ENCODE measurements at regions not wholly inside any gene's neighbourhood (a gene's known extent, or its start where the extent isn't known, plus 50 kb on each side); places are given as distances from the start of the nearest gene placed in this dataset.
A peak's percentile ranks its signal among the peaks of the same experiment; 100 is the strongest.

GRCh38 chr6:40973304-40973703, 65.7 kb downstream of the UNC5CL start:
- no peak for DNase-seq

- DNase-seq: no peak
These were observed 66.2 kb downstream of the UNC5CL start for GRCh38 chr6:40972814-40973213.

- DNase-seq: no peak
These were observed 66.8 kb downstream of the UNC5CL start for GRCh38 chr6:40972190-40972589.

DNA sequence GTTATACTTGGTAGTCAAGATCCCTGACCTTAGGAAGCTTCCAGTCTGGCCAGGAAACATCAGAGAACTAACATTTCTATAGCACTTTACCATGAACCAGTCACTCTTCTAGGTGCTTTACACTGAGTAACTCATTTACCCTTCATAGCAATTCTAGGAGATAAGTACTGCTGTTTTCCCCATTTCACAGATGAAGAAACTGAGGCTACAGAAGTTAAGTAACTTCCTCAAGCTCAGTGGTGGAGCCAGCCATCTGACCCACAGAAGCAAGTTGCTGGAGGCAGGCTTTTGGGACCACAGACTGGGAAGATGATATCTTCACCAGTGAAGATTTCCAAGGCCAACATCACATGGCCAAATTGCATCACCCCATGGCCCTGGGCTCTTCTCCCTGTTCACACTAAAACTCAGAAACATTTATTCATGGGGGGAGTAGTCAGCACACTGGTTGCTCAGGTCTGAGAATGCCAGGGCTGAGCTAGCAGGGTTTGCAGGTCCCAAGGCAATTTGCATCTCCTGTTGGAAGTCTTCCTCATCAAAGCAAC, 70.3 kb downstream of the UNC5CL start:
- DNase-seq: no peak

GRCh38 chr6:40966860-40967259, 72.2 kb downstream of the UNC5CL start:
- DNase-seq: no peak

DNA sequence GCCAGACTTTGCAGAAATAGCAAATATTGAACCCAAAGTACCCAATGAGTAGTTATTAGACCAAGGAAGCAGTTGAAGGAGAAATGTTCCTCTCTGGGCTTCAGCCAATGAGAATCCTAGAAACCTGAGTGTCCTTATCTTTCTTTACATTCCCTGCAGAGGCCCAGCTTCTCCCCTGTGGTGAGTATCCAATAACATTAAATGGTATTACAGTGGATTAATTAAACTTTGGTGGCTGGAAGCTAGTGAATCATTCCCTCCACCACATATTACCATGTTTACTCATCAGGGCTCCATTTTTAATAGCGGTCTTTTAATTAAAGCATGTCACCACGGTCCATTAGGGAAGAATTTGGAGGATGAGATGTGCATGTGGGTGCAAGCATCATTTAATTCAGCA, 74.0 kb downstream of the UNC5CL start:
- no peak for DNase-seq

DNA sequence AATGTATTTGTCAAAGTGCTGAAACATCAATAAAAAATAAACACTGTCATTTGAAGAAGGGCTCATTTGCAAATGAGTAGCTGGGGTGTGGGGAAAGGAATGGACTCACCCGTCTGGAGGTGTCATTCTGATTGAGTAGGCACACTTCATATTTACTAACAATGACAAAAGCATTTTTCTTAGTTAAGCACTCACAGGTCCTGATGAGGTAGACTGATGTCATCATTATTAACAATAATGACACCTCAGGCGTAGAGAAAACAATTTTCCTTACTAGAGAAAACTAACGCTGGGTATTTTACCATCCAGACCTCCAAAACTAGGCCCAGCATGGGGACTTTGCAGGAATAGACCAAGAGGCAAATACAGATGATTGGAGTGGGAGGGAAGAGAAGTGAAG, 76.0 kb downstream of the UNC5CL start:
- no peak for DNase-seq

DNA sequence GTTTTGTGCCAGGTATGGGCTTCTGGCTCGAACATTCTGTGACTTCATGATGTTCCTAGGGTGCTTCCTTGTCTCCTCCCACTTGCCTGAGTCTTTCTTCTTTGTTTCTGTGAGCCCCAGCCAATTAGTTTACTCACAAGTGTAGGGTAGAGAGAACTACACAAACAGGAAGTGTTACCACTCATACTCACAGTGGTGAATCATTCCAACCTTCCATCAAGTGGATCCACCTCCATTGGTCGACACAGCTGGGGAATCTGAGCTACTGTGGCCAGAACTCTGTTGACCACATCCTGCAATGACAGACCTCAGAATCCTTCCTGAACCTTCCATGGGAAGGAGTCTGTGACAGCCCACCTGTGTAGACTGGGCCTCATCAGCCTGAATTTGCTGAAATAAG, 76.8 kb downstream of the UNC5CL start:
- peak; percentile 28 for DNase-seq

GRCh38 chr6:40961831-40962230, 77.2 kb downstream of the UNC5CL start:
- no peak for DNase-seq

DNA sequence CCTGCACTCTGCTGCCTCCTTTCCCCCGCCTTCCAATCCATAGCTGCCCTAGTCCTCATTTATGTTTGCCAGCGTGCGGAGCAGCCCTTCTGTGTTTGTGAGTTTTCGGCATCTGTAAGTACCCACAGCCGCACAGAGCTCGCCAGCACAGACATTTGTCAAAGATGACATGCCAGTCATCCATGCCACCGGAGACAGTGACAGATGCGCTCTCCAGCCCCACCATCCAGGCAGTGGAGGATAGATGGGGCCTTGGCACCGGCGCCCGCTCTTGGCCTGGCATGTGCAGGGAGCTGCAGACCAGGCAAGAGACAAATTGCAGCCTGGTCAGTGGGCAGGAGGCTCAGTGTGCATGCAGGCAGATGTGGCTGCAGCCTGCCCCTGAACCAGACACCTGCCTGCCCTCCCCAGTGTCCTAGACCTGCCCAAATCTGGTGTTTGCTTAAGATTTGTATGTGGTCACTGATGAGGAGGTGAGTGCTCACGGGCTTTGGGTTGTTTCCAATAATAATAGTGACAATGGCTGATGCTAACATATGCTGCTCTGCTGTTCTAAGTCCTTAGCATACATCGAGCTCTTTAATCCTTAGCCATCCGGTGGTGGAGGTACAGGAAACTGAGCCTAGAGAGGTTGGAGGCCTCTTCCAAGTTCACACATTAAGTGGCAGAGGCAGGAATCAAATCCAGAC, 78.1 kb downstream of the UNC5CL start:
- DNase-seq: no peak

DNA sequence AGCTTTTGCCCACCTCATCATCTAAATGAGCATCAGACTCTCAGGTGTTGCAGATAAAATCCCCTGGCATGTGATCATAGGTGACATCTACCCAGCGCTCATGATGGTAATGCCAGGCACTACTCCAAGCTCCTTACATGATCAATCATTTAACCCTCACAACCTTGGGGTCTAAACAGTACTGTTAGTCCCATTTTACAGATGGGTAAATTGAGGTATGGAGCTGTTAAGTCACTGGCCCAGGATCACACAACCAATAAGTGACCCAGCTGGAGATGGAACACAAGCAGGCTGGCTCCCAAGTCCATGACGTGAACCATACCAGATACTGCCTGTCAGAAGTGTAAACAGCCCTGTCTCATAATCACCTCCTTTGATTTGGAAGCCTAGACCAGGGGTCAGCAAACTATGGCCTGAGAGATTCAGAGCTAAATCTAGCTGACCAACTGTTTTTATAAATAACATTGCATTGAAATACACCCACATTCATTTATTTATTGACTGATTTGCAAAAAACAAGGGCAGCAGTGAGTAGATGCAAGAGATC, 79.2 kb downstream of the UNC5CL start:
- no peak for DNase-seq

GRCh38 chr6:40958738-40959137, 80.3 kb downstream of the UNC5CL start:
- DNase-seq: no peak

- DNase-seq: no peak
These were observed 81.2 kb downstream of the UNC5CL start for GRCh38 chr6:40957616-40958492.

- DNase-seq: no peak
These were observed 82.1 kb downstream of the UNC5CL start for GRCh38 chr6:40956936-40957335.

DNA sequence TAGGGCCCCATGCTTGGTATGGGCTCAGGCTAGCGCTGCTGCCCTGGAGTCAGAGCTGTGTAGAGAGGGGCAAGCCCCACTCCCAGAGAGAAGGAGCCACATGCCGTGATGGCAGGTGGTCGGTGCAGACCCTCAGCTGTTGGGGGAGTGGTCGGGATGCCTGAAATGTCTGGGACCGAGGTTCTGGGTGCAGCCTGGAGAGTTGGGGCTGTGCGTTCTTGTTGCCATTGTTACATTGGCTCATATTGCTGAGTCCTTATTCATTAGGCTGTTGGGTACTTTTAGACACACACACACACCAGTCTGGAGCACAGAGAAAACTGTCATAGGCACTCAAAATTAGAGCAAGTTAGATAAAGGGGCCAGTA, 83.9 kb downstream of the UNC5CL start:
- no peak for DNase-seq

GRCh38 chr6:40954446-40955177, 84.4 kb downstream of the UNC5CL start:
- DNase-seq: no peak

GRCh38 chr6:40953486-40953885, 85.5 kb downstream of the UNC5CL start:
- no peak for DNase-seq

GRCh38 chr6:40950986-40951698, 87.9 kb downstream of the UNC5CL start:
- no peak for DNase-seq

DNA sequence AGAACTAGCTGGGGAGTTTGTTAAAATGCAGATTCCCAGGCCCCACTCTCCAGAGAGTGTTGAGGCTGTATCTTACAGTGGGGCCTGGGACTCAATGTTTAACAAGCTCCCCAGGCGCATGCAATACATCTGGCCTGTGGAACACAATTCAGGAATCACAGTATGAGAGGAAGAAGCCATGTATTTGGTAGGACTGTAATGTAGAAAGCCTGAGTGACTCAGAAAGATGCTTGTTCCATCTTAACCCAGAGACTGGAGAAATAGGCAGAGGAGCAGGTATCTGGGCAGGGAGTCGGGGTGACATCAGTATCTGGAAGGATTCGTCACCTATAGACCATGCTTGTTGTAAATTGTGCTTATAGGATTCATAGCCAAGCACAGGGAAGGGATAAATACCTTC, 90.5 kb downstream of the UNC5CL start:
- DNase-seq: no peak

DNA sequence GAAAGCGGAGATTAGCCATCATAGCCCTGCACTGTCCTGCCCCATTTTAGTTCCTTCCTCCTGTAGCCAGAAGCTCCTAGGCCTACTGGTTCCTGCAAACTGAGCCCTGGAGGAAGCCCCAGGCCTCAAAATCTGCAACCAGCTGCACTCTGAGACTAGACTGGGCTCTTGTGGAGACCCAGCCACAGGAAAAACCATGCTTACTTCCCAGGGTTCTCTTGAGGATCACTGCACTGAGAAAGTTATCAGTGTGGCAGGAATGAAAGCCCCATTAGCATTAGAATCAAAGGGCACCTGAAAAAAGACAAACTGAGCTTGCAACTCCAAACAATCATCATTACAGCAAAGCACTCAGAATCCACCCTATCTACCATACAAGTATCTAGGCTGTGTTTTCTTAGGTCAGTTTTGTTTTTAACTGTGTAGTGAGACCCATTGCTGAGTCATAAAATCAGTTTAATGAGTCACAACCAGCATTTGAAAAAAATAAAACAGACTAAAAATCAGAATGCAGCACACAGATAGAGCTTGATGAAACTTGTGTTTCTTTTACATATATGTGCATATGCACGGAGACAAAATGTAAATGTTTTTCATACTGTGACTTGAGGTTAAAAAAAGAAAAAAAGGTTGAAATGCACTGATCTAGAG, 91.0 kb downstream of the UNC5CL start:
- no peak for DNase-seq

DNA sequence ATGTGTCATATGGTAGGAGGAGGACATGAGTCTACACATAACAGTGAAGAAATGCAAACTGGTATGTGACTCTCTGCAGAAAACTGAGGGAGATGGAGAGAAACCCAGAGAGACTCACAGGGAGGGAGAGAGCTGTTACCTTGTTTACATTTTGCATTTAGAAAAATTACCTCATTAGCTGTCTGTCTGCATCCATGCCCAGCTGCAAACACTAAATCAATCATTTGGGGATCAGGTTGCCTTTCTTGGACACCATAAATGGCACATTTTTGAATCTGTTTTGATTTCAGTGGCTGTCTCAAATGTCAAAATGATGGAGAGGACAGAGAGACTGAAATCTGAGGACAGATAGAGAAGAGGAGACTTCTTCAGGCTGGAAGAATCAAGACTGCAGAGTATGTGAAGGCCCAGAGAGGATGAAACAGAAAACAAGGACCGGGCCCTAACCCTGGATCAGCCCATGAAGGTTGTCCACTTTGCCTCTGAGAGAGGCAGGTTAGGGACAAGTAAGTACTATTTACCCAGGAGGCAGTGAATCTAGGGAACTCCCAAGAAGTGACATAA, 92.2 kb downstream of the UNC5CL start:
- no peak for DNase-seq

DNA sequence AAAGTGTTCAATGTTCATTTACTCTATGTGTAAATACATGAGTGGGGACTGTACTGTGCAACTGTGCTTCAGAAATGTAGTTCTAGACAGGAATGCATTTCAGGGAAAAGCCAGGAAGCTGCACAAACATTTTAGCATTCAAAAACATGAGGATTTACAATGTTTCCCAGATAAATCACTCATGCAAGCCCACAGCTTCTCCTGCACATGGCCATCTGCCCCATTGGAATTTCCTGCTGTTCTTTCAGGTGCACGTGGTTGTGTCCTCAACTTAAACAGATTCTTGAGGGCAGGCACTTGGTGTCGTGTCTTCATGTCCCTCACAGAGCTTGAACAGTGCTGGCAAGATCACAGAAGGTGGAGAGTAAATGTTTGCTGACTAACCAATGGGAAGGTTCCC, 101.5 kb downstream of the UNC5CL start:
- no peak for DNase-seq

All from femur (tissue), 1 donor.